GM20431 (cell line): ENCODE measurements at regions not wholly inside any gene's neighbourhood (a gene's known extent, or its start where the extent isn't known, plus 50 kb on each side); places are given as distances from the start of the nearest gene placed in this dataset.

ENCODE experiments used
- in situ Hi-C: fragments of 300-500 bp; cut with MseI, MboI; formaldehyde crosslinking; loops from one replicate; pipeline ENCODE4 v1.15.0; 2020; ENCODE audit warnings: low sequenced_read_pairs; ENCODE audit not compliant: unreplicated experiment

DNA sequence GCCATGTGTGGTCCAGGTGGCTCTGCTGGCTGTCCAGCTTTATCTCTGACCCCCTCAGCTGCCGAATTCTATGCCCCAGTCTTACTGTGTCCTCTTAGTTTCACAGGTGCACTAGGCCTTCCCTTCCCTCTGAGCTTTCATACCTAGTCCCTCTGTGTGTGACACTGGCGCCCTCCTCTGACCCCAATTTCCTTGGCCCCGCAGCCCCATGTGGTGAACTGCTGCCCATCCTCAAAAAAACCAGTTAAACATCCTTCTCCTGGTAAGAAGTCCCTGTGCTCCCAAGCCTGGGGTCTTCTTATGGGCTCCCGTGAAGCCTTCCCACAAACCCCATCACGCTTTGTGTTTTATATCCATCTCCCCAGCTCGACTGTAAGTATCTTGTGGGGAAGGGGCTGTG is 93.9 kb upstream of the TSPAN2 start:
- in situ Hi-C loops = no loop called here

DNA sequence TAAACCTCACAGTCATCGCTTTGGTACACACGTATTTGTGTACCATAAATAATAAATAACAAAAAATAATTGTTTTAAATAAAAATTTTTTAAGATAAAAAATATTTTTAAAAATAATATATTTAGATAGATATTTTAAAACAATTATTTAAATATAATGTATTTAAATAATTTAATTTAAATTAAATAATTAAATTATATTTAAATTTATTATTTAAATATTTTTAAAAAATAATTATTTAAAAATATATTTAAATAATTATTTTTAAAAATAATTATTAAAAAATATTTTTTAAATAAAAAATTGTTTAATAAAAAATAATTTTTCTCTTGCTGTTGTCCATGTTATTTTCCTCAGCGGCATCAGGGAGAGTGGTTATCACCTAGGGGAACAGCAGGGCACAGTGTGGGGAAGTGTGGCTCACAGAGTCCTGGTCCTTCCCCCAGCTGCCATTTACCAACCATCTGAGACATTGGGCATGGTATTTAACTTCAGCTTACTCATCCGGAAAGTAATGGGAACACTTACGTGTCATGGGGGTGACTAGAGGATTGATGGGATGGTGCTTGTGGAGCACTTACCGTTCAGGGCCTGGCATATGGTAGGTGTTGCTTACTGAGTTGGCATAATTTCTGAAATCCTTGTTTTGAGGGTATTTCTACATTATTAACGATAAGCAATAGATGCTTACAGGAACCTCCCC is 92.9 kb upstream of the TSPAN2 start:
- in situ Hi-C loops = no loop called here

DNA sequence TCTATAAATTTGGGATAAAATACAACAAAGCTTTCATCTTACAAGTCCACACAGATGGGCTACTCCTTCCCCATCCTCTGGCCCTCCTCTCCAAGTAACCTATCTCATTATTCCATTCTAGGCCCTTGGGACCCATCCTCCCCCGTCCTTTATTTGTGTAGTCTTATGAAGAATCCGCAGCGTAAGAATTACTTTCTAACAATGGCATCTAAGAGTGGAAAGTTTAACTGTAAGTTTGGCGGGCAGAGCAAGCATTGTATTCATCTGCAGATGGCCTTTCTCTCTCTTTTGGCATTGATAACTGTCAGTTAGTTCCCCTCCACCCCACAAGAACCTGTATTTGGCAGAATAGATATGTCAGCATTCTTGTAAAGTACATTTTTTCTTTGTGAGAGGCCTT is 91.9 kb upstream of the TSPAN2 start:
- in situ Hi-C loops = no loop called here

DNA sequence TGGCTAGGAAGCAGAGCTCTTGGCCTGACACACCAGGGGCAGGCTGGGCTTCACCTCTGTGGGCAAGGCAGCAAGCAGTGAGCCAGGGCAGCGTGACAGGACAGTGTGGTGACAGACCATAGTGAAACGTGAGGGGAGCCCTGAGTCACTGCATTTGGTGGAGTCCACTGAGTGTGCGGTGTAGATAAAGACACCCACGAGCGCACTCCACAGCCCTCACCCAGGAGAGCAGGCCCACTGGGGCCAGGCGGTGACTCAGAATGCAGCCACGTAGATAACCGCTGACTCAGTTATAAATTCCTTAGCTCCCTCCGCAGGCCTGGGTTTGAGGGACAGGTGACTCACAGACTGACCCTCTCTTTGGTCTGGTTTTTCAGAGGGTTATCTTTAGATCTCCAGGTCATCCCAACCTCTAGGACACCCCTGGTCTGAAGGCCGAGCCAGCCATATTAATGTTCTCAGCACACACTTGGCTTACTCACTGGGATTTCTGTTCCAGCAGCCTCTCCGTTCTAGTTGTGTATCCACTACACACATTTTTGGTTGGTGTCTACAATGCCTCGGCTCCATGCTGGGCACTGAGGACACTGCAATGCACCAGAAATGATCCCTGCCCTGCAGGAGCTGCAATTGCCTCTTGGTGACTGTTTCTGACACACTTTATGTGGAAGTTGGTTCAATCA is 90.2 kb upstream of the TSPAN2 start:
- in situ Hi-C loops = no loop called here

DNA sequence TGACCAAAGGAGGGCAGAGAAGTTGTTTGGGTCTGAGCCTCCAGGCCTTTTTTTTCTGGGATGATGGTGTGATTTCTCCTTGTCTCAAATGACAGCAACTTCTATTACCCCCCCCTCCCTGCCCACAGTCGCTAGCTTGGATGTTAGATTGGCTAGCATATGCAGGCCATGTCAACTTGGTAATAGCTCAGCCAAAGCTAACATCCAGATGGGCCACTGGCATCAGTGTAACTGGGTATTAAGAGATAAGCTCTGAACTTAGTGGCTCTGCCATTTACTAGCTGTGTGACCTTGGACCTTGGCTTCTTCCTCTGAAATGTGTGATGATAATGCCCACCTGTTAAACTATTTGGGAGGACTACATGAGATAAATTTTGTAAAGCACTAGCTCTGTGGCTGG is 86.9 kb upstream of the TSPAN2 start:
- in situ Hi-C loops = no loop called here

DNA sequence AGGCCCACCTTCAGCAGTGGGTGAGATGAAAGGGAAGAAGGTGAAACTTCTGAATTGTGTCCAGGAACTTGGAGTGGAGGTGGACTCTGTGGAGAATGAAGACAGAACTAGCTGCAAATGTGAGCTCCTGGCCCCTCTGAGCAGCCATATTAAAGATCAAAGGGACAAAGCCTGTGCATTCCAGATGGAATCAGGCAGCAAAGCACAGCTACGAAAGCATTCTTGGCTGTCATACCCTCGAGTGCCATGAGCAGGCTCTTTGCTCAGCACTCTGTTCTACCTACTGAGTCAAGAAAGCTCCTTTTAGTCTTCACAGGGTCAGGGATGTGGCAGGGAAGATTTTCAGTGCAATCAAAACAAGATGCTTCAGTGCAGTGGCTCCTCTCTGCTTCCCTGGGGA is 86.3 kb upstream of the TSPAN2 start:
- in situ Hi-C loops = no loop called here

DNA sequence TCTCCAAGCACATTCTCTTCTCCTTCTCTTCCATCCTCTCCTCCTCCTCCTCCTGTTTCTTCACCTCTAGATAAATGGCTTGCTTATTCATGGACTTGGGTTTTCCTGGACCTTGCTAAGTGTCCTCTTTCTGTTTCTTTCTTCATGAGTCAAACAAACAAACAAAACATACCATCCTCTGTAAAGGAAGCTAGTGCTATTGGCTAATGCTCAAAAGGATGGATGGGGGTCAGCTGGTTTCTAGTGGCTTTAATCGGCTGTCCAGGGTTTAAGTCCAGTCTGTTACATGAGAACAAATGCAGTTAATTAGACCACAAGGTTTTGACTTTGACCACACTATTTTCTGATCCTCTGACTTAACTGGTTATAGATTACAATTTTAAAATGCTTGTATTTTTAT is 83.8 kb upstream of the TSPAN2 start:
- in situ Hi-C loops = no loop called here

DNA sequence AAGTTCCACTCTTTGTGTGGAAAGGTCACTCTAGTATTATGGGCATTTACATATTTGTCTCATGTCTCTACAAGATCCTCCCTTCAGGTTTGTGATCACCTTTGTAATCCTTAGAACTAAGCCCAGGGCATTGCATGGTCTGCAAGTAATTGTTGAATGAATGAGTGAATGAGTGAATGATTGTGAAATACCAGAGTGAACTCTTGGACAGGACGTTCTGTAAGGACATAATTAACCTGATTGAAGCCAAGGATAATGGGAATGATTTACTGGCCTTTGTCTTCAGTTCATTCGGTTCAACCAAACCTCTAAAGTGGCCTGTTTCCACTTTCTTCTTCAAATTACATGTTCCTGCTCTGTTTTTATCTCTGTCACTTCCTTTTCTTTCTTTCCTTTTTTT is 83.0 kb upstream of the TSPAN2 start:
- in situ Hi-C loops = no loop called here

DNA sequence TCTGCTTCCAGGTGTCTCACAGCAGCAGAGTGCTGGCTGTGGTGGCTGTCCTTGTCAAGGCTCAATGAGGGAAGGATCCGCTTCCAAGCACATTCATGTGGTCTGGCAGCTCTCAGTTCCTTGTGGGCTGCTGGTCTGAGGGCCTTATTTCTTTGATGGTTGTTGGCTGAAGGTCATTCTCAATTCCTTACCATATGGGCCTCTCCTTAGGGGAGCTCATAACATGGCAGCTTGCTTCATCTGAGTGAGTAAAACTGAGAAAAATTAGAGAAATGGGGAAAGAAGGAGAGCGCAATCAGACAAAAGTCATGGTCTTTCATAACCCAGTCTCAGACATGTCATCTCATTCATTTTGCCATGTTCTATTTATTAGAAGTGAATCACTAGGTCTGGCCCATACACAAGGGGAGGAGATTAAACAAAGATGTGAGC is 81.7 kb upstream of the TSPAN2 start:
- in situ Hi-C loops = no loop called here

DNA sequence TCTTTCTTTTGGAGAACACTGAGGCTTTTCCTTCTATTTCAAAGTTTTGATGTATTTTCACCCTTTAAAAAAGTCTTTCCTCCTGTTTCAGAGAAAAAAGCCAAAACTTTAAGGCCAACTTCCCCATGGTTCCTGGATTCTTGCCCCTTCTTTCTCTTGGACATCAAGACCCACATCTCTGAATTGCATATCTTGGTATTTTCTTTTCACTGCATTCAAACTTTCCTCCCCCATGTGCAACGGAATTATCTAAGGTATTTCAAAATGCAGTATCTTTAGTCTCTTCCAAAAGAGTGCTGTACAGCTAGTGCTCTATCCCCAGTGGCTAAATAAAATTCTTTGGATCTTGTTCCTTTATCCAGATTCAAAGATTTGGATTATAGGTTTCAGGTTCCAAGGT is 81.1 kb upstream of the TSPAN2 start:
- in situ Hi-C loops = no loop called here

DNA sequence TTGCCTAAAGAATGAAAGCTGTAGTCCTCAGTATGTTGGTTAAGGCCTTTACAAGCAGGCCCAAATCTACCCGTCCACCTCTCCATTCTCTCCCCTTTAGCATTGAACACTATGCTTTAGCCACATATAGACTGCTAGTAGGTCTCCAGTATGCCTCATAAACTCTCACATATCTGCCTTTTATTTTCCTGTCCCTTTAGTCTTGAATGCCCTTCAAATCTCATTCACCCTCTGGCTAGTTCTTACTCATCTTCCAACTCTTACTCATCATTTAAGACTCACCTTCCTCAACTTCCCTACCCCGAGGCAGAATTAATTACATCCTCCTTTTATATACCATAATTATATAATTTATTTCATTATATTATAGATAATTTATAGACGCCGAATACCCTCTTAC is 78.7 kb upstream of the TSPAN2 start:
- in situ Hi-C loops = no loop called here

DNA sequence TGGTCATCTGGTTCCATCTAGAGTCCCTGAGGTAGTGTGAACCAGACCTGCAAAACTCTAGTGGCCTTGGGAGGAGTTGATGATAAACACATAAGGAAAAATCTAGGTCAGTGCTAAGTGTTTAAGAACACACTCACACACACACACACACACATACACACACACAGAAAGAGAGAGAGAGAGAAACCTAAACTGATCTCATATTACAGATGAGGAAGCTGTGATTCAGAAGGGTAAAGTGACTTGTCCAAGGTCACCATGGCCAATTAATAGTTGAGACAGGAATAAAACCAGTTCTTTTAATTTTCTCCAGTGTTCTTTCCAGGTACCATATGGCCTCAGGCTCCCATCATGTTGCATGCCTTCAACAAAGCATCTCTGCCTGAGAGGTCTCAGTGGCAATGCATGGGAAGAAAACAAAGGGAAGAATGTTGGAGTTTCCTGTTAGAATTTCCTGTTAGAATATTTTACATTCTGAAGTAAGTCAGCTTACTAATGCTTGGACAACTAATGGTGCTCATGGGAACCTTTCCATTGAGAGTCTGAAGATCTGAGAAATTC is 77.3 kb upstream of the TSPAN2 start:
- in situ Hi-C loops = no loop called here

DNA sequence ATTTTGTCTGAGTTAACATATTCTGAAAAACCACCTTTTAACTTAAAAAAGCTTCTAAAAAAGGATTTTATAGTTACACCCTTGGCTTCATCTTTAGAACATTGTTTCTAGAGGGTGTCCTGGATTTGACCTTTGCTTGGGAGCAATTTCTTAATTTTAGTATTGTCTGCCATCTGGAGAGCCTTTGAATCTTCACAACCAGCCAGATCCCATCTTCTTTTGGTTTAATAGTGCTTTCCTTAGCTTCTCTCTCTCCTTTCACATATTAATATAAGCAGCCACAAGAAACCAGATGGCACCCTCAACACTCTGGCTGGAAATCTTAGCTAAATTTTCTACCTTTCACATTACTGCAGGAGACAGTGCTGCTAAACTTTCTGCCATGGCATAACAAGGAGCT is 76.5 kb upstream of the TSPAN2 start:
- in situ Hi-C loops = no loop called here

DNA sequence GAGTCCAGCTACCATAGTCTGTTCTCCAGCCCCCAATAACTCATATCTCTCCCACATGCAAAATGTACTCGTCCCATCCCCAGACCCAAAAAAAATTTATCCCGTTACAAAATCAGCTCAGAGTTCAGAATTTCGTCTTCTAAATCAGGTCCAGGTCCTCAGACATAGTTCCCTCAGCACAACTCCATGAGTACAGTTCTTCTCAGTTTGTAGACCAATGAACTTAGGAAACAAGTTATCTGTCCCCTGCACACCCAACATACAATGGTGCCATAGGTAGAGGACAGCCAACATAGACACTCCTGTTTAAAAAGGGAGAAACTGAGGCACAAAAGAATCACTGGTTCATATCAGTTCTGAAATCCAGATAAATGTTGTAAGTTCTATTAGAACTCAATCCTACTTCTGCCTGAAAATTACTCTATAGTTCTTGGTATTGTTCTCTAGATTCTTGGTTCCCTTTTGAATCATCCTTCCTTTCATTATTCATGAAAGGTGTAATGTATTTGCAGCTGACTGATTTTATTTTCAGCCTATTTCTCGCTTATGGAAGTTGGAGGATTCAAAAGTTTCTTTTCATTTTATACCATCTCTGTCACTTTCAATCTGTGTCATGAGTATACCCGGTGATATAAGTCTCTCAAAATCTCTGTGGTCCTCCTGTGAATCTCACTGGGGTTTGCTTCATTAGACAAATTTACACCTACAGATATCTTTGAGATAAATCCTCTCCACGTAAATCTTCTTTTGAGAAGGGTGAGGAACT is 75.8 kb upstream of the TSPAN2 start:
- in situ Hi-C loops = no loop called here

DNA sequence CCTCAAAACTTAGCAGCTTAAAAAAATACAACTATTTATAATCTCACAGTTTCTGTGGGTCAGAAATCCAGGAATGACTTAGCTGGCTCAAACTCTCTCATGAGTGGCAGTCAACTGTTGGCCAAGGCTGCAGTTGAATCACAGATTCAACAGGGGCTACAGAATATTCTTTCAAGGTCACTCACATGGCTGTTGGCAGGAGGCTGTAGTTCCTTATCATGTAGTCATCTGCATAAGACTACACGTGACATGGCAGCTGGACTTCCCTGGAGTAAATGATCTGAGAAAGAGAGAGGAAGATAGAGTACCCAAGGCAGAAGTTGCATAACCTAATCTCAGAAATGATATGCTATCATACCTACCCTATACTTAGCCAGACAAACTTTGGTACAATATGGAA is 75.2 kb upstream of the TSPAN2 start:
- in situ Hi-C loops = no loop called here

DNA sequence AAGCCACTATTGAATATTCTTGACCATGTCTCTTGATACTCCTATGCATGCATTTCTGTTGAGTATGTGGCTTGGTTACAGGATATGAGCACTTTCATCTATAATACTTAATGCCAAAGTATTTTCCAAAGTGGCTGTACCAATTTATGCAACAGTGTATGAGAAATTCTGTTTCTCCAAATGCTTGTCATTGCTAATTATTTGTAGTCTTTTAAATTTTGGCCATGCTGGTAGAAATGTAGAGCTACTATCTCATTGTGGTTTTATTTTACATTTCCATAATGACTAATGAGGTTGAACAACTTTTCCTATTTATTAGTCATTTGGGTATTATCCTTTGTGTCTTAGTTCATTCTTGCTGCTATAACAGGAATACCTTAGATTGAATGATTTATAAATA is 71.4 kb upstream of the TSPAN2 start:
- in situ Hi-C loops = no loop called here

DNA sequence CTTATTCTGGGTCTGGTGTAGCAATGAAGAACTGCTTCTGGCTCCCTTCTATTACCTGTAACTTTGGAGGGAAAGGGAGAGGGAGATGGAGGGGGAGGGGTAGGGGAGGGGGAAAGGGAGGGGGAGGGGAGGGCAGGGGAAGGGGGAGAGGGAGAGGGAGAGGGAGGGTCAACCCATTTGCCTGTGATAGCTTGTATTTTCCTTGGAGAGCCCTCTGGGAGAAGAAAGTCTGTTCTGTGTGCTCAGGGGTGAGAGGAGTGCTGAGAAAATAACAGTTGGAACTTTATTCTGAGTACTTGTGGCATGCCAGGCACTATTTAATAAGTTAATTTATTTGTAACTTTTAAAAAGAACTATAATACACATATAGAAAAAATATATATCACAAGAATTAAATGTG is 70.7 kb upstream of the TSPAN2 start:
- in situ Hi-C loops = no loop called here

DNA sequence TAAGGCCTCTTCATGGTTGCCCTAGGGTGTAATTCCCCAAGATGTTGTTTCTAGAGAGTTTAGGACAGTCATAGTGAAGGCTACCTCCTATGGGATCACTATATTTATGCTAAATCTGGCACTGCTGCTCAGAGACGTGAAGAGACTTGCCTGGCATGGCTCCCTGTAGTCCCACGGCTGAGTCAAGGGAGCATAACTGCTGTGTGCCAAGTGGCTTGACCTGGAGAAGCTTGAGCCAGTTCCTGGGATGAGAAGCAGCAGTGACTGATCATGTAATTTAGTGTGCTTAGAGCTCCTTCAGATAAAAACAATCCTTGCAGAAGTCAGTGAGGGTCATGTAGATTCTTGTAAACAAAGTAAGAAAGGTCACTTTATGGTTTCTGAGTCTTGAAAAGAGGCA is 68.9 kb upstream of the TSPAN2 start:
- in situ Hi-C loops = no loop called here

DNA sequence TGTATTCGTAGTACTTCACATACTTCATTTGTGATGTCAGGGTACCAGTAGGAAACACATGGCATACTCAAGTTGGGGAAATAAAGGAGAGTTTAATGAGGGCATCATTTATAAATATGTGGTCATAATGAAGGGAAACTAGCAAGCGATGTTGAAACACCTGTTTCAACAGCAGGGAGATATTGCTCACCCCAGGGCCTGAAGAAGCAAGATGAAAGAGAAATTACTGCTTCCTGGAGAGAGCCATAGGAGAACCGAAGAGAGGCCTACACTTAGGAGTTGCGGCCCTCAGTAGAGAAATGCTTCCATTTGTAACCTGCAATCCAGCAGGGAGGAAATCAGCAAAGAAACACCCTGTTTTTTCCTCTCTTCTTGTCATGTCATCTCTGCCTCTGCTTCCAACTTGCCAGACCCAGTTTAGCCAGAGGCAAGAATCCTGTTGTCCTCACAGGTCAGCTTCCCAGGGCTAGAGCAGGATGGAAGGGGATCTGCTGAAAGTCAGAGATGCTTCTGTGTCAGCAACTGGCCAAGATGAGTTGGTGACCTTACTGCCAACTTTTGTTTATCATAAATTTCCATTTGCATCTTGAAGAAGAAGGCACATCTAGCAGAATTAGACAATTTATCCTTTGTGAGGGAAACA is 67.6 kb upstream of the TSPAN2 start:
- in situ Hi-C loops = no loop called here

DNA sequence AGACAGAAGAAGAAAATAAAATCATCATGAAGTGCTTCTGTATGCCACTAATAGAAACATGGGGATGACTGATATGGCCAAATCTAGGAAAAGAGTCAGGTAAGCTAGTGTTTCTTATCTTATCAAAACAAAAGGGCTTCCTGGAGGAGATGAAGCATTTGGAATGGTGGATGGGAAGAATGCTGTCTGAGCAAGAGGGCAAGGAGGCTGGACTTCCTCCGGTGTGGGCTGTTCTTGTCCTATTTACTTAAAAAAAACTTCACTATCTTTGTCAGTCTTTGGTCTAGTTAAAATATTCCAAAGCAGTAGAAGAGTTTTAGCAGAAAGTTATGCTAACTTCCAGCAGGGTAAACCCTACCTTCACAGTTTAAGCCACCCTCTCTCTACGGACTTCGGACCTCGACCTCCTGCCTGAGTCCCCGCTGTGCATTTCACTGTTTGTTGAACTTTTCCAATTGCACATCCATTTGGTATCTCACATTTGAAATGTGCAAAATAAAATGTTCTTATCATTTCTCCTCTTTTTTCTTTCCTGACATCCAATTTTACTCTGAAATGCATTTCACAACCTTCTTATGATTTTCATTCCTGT is 64.8 kb upstream of the TSPAN2 start:
- in situ Hi-C loops = no loop called here
